ENCODE measurements at regions not wholly inside any gene's neighbourhood (a gene's known extent, or its start where the extent isn't known, plus 50 kb on each side); places are given as distances from the start of the nearest gene placed in this dataset.

DNA sequence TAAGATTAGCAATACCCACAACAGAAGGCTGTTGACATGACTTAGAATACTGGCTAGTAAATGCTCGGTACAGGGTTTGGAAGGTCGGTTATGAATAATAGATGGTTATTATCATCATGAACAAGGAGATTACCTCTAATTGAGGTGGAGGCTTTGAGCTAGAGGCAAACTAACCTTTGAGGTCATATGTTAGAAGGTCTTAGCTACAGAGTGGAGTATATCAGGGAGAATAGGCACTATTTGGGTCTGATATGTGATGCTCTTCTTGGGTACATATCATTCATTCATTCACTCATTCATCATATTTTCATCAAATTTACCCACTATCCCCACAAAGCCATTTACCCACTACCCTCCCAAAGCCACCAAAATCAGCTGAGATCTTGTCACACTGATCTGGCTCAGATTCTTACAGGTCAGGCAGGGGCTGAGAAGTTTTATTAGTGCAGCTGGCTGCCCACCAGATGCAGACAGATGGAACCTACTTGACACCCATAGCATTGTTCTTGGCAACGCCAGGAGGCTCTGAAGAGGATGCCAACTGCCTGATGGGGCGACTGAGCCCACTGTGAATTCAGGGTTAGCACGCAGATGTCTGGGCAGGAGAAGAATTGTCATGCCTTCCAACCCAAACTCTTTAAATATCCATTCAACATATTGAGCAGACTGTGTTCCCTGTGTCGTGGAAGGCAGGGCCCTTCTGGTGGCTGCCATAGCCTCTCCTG is 90.2 kb upstream of the SH3PXD2B start:
- no peak overlapping the region for H3K4me3 ChIP-seq (ENCODE audit: low read depth in 1 of 2, low read length in 2 of 2)
- no peak overlapping the region for H3K27ac ChIP-seq (ENCODE audit: low read depth, low read length)
- no peaks in the 10 kb centered on the region for H3K36me3 ChIP-seq (ENCODE audit: insufficient read depth, low read length)
- H3K9me3 ChIP-seq (ENCODE audit: low read length) = no peaks in the 10 kb centered on the region
- no peaks in the 10 kb centered on the region for H3K27me3 ChIP-seq (ENCODE audit: control insufficient read depth in 1 of 2, insufficient read depth in 2 of 2, low read length in 2 of 2)
- peaks cover 42% of the 10 kb centered on the region for H3K4me1 ChIP-seq (ENCODE audit: insufficient read depth, low read length)
- no peak overlapping the region for H3K9ac ChIP-seq (ENCODE audit: low read length)

DNA sequence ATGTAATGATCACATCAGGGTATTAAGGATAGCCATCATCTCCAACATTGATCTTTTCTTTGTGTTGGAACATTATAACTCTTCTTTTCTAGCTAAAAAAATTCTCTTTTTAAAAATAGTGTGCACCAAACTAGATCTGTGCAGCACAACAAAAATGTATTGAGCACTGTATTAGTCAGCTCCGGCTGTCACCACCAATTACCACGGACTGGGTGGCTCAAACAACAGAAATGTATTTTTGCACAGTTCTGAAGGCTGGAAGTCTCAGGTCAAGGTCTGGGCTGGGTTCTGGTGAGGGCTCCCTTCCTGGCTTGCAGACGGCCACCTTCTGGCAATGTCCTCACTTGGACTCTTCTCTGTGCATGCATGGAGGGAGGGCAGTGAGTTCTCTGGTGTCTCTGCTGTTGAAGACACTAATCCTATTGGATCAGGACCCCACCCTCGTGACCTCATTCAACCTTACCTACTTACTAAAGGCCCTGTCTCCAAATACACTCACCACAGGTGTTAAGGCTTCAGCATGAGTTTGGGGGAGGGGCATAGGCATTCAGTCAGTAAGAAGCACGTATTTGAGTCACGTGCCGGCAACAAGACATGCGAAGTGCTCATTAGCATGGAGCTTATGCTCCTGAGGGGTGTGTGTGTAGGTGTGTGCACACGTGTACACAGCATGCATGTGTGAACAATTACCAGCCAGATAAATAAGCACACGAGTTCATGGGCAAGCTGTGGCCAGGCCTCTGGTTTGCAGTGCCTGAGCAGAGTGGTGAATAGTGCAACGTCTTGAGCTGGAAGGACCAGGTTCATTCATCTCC is 89.4 kb upstream of the SH3PXD2B start:
- Histone ChIP-seq H3K27me3 (ENCODE audit: control insufficient read depth in 1 of 2, insufficient read depth in 2 of 2, low read length in 2 of 2) (no peaks in the 10 kb centered on the region), H3K9me3 (ENCODE audit: low read length) (no peaks in the 10 kb centered on the region), H3K27ac (ENCODE audit: low read depth, low read length) (no peak overlapping the region), H3K4me1 (ENCODE audit: insufficient read depth, low read length) (peaks cover 33% of the 10 kb centered on the region), H3K36me3 (ENCODE audit: insufficient read depth, low read length) (no peaks in the 10 kb centered on the region), H3K4me3 (ENCODE audit: low read depth in 1 of 2, low read length in 2 of 2) (no peak overlapping the region), H3K9ac (ENCODE audit: low read length) (no peak overlapping the region)

DNA sequence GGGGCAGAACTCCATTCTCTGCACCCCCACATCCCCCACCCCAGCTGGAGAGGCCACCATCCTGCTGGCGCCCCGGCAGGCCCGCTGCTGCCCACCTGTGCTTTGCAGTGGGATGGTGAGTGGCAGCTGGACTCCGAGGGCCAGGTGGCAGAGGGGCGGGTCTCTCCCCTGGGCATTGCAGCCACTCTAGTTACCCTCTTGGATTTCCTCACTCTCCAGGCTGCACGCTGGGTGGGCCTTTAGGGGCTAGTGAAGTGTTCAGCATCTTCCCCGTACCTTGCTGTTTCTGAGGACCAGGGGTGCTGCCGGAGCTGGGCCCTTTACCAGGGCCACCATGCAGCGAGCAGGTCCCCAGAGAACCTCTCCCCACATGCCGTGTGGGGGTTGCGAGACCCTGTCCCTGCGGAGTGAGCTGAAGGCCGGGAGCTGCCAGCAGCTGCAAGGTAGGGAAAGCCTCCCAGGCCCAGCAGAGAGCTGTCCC is 88.4 kb upstream of the SH3PXD2B start:
- no peak overlapping the region for H3K4me3 ChIP-seq (ENCODE audit: low read depth in 1 of 2, low read length in 2 of 2)
- H3K27me3 ChIP-seq (ENCODE audit: control insufficient read depth in 1 of 2, insufficient read depth in 2 of 2, low read length in 2 of 2) = no peaks in the 10 kb centered on the region
- peaks cover 23% of the 10 kb centered on the region for H3K4me1 ChIP-seq (ENCODE audit: insufficient read depth, low read length)
- H3K9me3 ChIP-seq (ENCODE audit: low read length) = no peaks in the 10 kb centered on the region
- no peaks in the 10 kb centered on the region for H3K36me3 ChIP-seq (ENCODE audit: insufficient read depth, low read length)
- H3K9ac ChIP-seq (ENCODE audit: low read length) = no peak overlapping the region
- H3K27ac ChIP-seq (ENCODE audit: low read depth, low read length) = no peak overlapping the region

DNA sequence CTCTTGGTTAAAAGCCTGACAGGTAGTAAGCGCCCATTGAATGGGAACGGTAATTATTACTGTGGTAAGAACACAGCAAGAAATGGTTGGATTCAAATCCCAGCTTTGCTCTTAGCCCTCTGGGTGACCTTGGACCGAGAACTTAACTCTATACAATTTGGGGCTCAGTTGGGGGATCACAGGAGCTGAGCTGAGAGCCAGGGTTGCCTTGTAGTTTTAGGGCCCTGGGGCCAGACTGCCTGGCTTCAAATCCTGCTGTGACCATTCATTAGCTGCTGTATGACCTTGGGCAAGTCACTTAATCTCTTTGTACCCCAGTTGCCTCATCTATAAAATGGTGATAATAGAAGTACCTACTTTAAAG is 87.4 kb upstream of the SH3PXD2B start:
- Histone ChIP-seq H3K36me3 (ENCODE audit: insufficient read depth, low read length) (no peaks in the 10 kb centered on the region), H3K4me1 (ENCODE audit: insufficient read depth, low read length) (peaks cover 20% of the 10 kb centered on the region), H3K9ac (ENCODE audit: low read length) (no peak overlapping the region), H3K27ac (ENCODE audit: low read depth, low read length) (no peak overlapping the region), H3K9me3 (ENCODE audit: low read length) (no peaks in the 10 kb centered on the region), H3K27me3 (ENCODE audit: control insufficient read depth in 1 of 2, insufficient read depth in 2 of 2, low read length in 2 of 2) (no peaks in the 10 kb centered on the region), H3K4me3 (ENCODE audit: low read depth in 1 of 2, low read length in 2 of 2) (no peak overlapping the region)

DNA sequence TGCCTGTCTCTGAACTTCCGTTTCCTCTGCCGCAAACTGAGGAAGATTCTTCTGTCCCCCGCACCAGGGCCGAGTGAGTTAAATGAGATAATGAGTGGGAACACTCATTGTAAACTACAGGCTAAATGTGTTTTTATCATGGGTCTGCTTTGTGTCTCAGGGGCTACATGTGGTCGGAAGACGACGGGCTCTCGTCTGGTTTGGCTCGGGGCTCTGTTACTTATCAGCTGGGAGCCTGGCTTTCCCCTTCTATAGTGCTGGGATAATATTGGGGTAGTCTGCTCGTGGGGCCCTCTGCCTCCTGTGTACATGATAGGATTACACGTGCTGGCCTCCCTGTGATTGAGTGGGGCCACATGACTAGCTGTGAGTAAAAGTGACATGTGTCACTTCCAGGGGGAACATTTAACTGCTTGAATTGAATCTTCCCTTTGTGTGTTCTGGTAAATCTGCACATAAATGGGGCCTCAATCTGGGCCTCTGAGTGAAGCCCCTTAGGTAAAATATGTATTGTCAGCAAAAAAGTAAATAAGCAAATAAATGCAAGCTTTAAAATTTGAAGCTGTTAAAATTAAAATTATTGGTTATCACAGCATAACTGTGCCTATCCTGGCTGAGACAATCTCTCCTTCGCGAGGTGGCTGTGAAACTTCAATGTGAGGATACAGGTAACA is 86.9 kb upstream of the SH3PXD2B start:
- no peak overlapping the region for H3K9ac ChIP-seq (ENCODE audit: low read length)
- H3K4me1 ChIP-seq (ENCODE audit: insufficient read depth, low read length) = peaks cover 20% of the 10 kb centered on the region
- H3K27ac ChIP-seq (ENCODE audit: low read depth, low read length) = no peak overlapping the region
- H3K36me3 ChIP-seq (ENCODE audit: insufficient read depth, low read length) = no peaks in the 10 kb centered on the region
- no peaks in the 10 kb centered on the region for H3K9me3 ChIP-seq (ENCODE audit: low read length)
- H3K27me3 ChIP-seq (ENCODE audit: control insufficient read depth in 1 of 2, insufficient read depth in 2 of 2, low read length in 2 of 2) = no peaks in the 10 kb centered on the region
- no peak overlapping the region for H3K4me3 ChIP-seq (ENCODE audit: low read depth in 1 of 2, low read length in 2 of 2)

DNA sequence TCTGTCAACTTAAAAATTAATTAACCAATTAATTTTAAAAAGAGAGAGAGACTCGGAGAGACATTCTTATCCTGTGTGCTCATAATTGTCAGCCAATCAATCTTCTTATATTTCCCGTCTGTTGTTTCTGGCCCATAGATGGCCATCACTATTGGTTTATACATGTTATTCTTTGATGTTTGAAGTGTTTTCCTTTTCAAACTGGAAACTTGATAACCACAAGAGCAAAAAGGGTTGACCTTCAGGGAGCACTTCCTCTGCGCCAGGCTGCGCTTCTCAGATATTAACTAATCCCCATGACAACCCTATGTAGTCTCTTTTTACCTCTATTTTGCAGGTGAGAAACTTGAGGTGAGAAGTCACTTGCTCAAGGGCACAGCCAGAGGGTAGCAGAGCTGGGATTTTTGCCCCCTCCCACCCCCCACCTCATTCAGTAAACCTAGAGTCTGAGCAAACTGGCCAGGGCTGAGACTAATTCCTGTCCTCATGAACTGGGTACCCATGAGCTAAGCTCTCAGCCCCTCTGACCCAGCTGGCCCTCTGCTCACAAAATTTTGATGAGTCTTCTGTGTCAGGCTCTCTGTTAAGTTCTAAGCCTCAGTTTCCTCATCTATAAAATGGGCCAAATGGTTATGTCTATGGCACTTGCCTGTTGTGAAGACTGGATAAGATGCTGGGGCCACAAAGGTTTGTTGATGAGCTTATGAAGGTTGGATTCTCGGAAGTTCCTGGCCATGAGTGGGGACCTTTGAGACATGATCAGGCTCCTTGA is 86.0 kb upstream of the SH3PXD2B start:
- Histone ChIP-seq H3K9ac (ENCODE audit: low read length) (no peak overlapping the region), H3K36me3 (ENCODE audit: insufficient read depth, low read length) (no peaks in the 10 kb centered on the region), H3K27me3 (ENCODE audit: control insufficient read depth in 1 of 2, insufficient read depth in 2 of 2, low read length in 2 of 2) (no peaks in the 10 kb centered on the region), H3K9me3 (ENCODE audit: low read length) (no peaks in the 10 kb centered on the region), H3K4me1 (ENCODE audit: insufficient read depth, low read length) (peaks cover 14% of the 10 kb centered on the region), H3K27ac (ENCODE audit: low read depth, low read length) (peak overlapping the region; percentile 25), H3K4me3 (ENCODE audit: low read depth in 1 of 2, low read length in 2 of 2) (no peak overlapping the region)

DNA sequence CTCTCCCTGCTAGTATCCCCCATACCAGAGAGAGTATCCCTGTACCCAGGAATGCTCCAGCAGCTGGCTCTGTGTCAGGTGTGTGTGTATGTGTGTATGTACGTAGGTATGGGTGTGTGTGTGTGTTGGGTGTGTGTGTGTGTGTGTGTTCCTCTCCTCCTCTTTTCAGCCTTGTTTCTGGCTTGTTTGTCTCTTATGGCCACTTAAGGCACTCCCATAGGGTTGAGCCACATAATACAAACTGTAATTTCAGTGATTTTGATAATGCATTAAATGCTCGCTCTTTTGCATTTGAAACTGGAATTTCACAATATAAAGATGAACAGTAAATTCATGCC is 80.8 kb upstream of the SH3PXD2B start:
- Histone ChIP-seq H3K27ac (ENCODE audit: low read depth, low read length) (peak overlapping the region; percentile 40), H3K9ac (ENCODE audit: low read length) (no peak overlapping the region), H3K9me3 (ENCODE audit: low read length) (no peaks in the 10 kb centered on the region)

DNA sequence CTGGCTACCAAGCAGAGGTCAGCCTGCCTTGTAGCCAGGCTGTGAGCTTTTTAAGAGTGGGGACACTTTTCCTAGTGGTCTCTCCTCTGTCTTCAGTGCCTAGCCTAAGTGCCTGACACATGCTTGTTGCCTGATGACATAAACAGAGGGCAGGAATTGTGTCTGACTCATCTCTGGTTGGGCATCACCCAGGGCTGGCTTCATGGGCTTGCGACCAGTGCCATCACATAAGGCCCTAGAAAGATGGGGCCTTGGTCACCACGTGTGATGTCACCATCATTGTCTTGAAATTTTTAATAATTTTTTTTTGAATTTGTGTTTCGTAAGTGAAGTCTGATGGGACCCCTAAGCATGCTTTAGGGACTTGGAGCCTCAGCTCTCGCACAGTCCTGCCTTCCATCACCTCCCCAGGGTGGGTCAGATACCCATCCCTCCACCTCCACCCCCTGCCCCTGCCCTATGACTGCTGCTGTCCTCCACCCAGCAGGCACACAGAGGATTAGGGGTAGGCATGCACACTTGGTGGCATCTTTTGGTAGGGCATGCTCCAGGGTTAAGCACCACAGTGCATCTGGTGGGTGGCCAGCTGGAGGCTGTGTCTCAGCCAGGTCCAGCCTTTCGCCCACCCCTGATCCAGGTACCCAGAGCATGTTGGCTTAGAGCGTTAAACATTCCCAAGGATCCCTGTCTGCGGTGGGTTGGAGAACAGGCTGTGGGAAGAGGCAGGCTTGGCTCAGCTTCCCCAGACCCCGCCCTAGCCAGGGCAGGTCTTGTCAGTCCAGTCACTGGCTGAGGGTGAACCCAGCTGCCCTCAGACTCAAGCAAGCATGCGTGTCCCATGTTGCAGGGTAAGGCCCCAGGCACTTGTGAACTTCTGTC is 80.1 kb upstream of the SH3PXD2B start:
- no peaks in the 10 kb centered on the region for H3K27me3 ChIP-seq (ENCODE audit: control insufficient read depth in 1 of 2, insufficient read depth in 2 of 2, low read length in 2 of 2)

More for the DNA sequence above, 80.8 kb upstream of the SH3PXD2B start:
- Histone ChIP-seq H3K4me3 (ENCODE audit: low read depth in 1 of 2, low read length in 2 of 2) (no peak overlapping the region), H3K36me3 (ENCODE audit: insufficient read depth, low read length) (no peaks in the 10 kb centered on the region), H3K27me3 (ENCODE audit: control insufficient read depth in 1 of 2, insufficient read depth in 2 of 2, low read length in 2 of 2) (no peaks in the 10 kb centered on the region), H3K4me1 (ENCODE audit: insufficient read depth, low read length) (peaks cover 26% of the 10 kb centered on the region)

DNA sequence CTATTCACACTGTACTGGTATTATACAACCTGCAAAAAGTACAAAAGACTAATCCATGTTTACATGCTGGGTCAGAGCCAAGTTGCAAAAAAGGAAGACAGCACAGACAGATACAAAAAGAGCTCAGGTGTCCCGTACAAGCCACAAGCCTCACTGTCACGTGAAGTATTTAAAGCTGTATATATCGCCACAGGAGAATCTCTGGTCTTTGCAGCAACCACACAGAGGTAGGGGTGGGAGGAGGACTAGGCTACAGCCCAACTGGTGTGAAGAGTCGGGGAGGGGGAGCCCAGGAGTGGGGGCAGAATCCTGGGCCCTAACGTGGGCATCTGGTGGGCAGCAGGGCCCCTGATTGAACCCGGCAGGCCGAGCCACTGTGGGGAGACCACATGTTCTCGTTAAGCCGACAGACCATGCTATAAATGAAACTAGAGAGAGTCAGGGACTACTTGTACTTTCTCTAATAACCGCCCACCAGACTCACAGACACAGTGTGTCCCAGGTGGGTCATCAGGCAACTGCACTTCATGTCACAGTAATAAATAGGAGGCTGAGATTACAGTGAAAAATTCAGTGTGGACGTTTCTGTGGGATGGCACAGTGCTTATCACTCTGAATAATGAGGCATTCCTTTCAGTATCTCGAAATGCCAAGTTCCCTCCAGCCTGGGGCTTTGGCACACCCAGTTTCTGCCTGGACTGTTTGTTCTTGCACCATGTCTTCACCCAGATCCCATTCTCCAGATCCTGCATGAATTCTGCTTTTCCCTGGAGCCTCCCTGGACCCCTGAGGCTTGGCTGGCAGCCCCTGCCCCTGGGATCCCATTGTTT is 79.3 kb upstream of the SH3PXD2B start:
- Histone ChIP-seq H3K4me3 (ENCODE audit: low read depth in 1 of 2, low read length in 2 of 2) (peak overlapping the region in 1 of 2 donors; percentile 5), H3K9ac (ENCODE audit: low read length) (peak overlapping the region; percentile 8), H3K9me3 (ENCODE audit: low read length) (no peaks in the 10 kb centered on the region), H3K27ac (ENCODE audit: low read depth, low read length) (peak overlapping the region; percentile 40), H3K27me3 (ENCODE audit: control insufficient read depth in 1 of 2, insufficient read depth in 2 of 2, low read length in 2 of 2) (no peaks in the 10 kb centered on the region), H3K36me3 (ENCODE audit: insufficient read depth, low read length) (no peaks in the 10 kb centered on the region), H3K4me1 (ENCODE audit: insufficient read depth, low read length) (peaks cover 28% of the 10 kb centered on the region)

More for the DNA sequence above, 80.1 kb upstream of the SH3PXD2B start:
- no peak overlapping the region for H3K9ac ChIP-seq (ENCODE audit: low read length)
- H3K27ac ChIP-seq (ENCODE audit: low read depth, low read length) = peak overlapping the region; percentile 40
- peaks cover 26% of the 10 kb centered on the region for H3K4me1 ChIP-seq (ENCODE audit: insufficient read depth, low read length)
- no peaks in the 10 kb centered on the region for H3K36me3 ChIP-seq (ENCODE audit: insufficient read depth, low read length)
- no peaks in the 10 kb centered on the region for H3K9me3 ChIP-seq (ENCODE audit: low read length)
- peak overlapping the region in 1 of 2 donors; percentile 5 for H3K4me3 ChIP-seq (ENCODE audit: low read depth in 1 of 2, low read length in 2 of 2)

DNA sequence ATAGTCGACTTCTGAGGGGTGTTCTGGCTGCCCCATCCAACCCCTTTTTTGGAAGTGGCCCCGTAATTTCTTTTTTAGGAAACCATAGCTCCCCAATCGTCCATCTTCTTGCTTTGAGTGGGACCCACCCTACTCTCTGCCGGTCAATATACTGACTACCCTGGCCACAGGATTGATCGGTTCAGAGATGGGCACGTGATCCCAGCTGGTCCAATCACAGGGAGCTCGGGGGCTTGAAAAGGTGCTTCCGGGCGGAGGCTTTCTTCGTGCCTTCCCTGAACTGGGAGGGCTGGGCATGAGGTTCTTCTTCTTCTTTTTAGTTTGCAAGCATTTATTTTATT is 78.7 kb upstream of the SH3PXD2B start:
- H3K9me3 ChIP-seq (ENCODE audit: low read length) = no peaks in the 10 kb centered on the region
- H3K9ac ChIP-seq (ENCODE audit: low read length) = no peak overlapping the region
- no peaks in the 10 kb centered on the region for H3K27me3 ChIP-seq (ENCODE audit: control insufficient read depth in 1 of 2, insufficient read depth in 2 of 2, low read length in 2 of 2)
- H3K27ac ChIP-seq (ENCODE audit: low read depth, low read length) = peak overlapping the region; percentile 40
- peak overlapping the region in 1 of 2 donors; percentile 5 for H3K4me3 ChIP-seq (ENCODE audit: low read depth in 1 of 2, low read length in 2 of 2)
- peaks cover 34% of the 10 kb centered on the region for H3K4me1 ChIP-seq (ENCODE audit: insufficient read depth, low read length)
- H3K36me3 ChIP-seq (ENCODE audit: insufficient read depth, low read length) = no peaks in the 10 kb centered on the region
